ENCODE measurements at regions not wholly inside any gene's neighbourhood (a gene's known extent, or its start where the extent isn't known, plus 50 kb on each side); places are given as distances from the start of the nearest gene placed in this dataset.
A peak's percentile ranks its signal among the peaks of the same experiment; 100 is the strongest.

DNA sequence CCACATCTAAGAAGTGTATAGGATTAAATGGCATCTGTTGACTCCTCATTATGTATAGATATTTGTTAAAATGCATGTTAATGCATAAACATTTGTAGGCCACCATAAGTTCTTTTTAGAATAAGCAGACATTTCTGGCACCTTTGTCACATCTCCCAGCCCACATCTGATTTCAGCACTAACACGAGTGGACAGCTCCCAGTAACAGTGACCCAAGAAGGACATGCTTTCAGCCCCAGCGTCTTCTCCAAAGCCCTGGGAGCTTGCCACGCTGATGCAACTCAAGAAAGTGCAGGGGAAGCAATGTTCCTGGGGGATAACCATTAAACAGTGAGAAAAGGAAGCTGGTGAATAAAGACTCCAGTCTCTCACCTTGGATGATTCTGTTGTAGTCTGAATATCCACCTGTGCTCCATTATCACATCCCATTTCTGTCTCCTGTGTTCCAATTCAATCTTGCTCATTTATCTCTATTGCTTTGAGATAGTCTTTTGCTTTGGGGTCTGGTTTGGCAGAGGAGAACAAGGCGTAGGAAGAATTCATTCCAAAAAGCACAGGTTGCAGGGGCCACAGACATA lies 182.6 kb upstream of the THSD7B start:
- DNase-seq (ENCODE audit: low read depth in 4 of 4, low spot score in 3 of 4) = peak; percentile 22 to 49 (median 38)

- DNase-seq (ENCODE audit: low read depth in 4 of 4, low spot score in 3 of 4) = no peak
Measured at GRCh38 chr2:136572335-136572734, 193.0 kb upstream of the THSD7B start.

DNA sequence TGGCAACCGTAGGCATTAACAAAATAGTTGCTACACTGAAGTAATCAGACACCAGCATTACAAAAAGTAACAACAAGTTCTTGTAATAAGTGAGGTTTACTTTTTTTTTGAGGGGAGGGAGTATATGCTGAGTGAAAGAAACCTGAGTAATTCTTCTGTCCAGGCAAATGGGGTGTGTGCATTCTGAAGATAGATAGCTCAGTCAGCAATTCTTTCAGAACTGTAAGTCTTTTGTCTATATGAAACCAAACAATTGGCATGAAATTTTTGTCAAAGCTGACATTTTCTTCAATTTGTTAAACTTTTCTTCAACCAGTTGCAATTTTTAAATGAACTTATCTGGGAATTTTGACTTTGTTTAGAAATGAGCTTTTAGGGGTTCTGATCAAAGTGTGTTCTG lies 208.1 kb upstream of the THSD7B start:
- no peak for DNase-seq (ENCODE audit: low read depth in 4 of 4, low spot score in 3 of 4)

DNA sequence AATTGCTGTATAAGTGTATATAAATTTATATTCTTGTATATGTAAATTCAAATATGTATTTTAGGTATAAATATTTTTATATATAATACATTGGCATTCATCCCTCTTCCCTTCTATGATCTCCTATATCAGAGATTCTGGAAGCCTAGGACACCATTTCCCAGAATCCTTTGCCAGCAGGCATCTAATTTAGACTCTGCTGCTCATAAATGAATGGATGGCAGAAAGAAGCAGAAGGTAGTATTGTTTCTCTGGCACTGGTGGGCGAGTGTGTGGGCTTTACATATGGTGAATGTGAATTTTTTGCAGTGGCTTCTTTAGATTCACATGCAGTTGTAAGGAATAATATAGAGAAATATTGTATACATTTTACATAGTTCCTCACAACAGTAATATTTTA lies 215.2 kb upstream of the THSD7B start:
- DNase-seq (ENCODE audit: low read depth in 4 of 4, low spot score in 3 of 4) = no peak

GRCh38 chr2:136539355-136539754 lies 226.0 kb upstream of the THSD7B start:
- no peak for DNase-seq (ENCODE audit: low read depth in 4 of 4, low spot score in 3 of 4)

GRCh38 chr2:136538489-136538888 lies 226.9 kb upstream of the THSD7B start:
- no peak for DNase-seq (ENCODE audit: low read depth in 4 of 4, low spot score in 3 of 4)

DNA sequence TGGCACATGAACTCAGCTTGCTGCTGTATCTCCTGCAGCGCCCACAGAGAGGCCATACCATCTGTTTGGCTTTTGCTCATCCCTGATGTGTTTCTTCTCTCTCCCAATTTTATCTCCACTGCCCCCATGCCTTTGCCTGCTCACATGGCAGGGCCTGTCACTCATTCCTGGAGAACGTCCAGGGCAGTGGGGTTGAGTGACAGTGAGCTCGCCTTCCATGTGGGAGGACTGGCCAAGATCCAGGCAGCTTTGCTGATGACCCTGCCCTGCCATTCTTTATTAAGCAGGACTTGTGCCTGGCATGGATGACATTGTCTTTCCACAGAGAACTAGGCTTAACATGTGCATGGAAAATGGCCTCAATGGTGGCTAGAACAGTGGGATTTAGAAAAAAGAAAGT lies 230.5 kb upstream of the THSD7B start:
- DNase-seq (ENCODE audit: low read depth in 4 of 4, low spot score in 3 of 4) = no peak

- no peak for DNase-seq (ENCODE audit: low read depth in 4 of 4, low spot score in 3 of 4)
Measured at GRCh38 chr2:136532171-136532570, 233.2 kb upstream of the THSD7B start.

DNA sequence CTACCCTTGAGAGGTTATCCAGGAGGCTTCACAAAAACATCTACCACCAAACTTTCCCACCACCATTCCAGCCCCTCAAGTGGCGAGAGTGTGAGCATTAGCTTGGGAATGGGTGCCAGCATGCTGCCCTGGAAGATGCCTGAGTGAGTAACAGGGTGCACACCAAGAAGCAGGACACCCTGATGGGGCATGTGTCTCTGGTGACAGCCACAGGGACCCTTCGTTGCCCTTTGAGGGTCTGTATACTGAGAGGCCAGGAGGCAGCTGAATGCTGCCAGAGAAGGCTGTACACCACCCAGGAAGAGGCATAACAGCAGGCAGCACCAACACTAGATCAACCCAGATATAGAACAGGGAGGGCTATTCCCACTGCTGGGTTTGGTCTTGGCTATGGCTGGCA lies 233.6 kb upstream of the THSD7B start:
- DNase-seq (ENCODE audit: low read depth in 4 of 4, low spot score in 3 of 4) = no peak

DNA sequence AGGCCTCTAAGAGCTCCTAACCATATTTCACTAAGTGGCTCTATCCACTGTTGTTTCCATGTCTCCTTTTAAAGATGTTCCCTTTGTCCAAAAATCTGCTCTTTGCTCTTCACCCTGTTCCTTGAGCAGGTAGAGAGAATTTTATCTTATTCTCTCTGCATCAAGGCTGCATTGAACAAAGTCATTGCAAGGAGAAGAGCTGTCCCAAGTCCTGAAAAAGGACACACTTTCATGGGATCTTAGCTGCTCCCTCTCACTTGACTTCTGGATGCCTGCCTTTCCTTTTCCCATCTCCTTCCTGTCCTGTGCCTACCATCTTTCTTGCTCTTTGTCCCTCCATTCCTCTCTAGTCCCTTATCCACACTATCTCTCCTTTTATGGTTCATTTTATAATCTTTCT lies 235.2 kb upstream of the THSD7B start:
- DNase-seq (ENCODE audit: low read depth in 4 of 4, low spot score in 3 of 4) = no peak

DNA sequence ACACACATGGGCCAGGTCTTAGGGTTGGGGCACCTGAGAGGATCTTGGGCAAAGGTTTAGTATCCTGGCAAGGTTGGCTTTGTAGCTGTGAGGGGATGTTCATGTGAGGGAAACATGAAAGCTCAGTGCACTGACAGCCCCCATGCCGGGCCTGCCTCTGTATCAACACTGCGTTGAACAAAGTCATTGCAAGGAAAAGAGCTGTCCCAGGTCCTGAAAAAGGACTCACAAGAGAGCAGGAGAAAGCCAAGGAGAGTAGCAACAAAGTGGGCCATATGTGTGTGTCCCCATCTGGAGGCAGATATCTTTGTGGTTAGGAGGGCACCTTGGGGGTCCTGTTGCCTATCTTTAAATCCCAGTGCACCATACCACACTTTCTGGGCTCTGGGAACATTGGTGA lies 237.8 kb upstream of the THSD7B start:
- peak; percentile 20 to 60 (median 50) for DNase-seq (ENCODE audit: low read depth in 4 of 4, low spot score in 3 of 4)

GRCh38 chr2:136522724-136523123 lies 242.6 kb upstream of the THSD7B start:
- no peak for DNase-seq (ENCODE audit: low read depth in 4 of 4, low spot score in 3 of 4)

GRCh38 chr2:136517716-136518115 lies 247.6 kb upstream of the THSD7B start:
- DNase-seq (ENCODE audit: low read depth in 4 of 4, low spot score in 3 of 4) = no peak

GRCh38 chr2:136510244-136510643 lies 255.1 kb upstream of the THSD7B start:
- no peak for DNase-seq (ENCODE audit: low read depth in 4 of 4, low spot score in 3 of 4)

- DNase-seq (ENCODE audit: low read depth in 4 of 4, low spot score in 3 of 4) = no peak
Measured at GRCh38 chr2:136505462-136505861, 259.9 kb upstream of the THSD7B start.

DNA sequence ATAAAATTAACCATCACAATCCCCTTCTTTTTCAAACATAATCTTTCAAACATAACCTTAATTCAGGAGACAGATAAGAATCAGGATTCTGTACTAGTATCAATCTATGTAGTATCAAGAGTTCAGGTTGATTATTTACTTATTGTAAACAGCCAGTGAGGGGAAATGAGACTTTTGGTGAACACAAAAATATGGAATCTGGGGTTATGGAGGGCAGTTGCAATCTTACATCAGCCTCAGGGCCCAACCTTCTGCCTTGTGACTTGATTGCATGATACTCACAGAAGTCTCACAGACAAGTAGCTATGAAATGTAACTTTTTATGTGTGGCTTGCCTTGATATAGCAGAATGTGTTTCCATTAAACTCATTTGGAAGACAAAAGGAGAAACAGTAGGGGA lies 262.7 kb upstream of the THSD7B start:
- no peak for DNase-seq (ENCODE audit: low read depth in 4 of 4, low spot score in 3 of 4)

DNA sequence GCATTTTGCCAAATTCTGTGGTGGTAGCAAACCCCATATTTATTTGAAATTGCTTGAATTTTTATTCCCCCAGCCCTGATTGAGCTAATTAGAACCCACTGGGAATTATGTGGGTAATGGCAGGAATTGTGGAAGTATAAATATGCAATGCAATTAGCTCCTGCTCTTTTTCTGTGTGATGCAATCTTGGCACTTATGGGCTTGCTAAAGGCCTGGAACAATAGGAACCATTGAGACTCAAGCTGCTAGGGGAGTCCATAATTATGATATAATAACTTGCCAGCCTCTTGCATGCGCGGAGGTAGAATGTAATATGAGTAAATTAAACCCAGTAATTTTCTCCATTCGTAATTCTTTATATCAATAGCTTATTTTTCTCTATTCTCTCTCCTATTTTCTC lies 267.6 kb upstream of the THSD7B start:
- no peak for DNase-seq (ENCODE audit: low read depth in 4 of 4, low spot score in 3 of 4)

DNA sequence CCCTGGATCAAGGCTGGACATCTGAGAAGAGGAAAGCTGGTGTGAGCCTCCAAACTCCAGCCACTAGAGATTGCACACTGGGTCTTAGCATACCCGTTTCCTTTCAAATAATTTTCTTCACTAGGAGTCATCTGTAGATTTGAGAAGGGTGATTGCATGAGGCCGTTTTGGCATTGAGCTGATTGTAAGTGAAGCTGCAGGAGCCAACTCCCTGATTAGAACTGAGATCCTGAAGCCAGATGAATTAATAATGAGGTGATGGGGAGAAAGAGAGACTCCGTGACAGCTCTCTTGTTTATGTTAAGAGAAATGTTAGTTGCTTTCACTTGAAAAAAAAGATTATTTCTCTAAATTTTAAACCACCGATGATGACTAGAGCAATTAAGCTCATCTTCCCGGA lies 268.4 kb upstream of the THSD7B start:
- no peak for DNase-seq (ENCODE audit: low read depth in 4 of 4, low spot score in 3 of 4)

- no peak for DNase-seq (ENCODE audit: low read depth in 4 of 4, low spot score in 3 of 4)
Measured at GRCh38 chr2:136495636-136496035, 269.7 kb upstream of the THSD7B start.

- no peak for DNase-seq (ENCODE audit: low read depth in 4 of 4, low spot score in 3 of 4)
Measured at GRCh38 chr2:136492901-136493300, 272.4 kb upstream of the THSD7B start.

DNA sequence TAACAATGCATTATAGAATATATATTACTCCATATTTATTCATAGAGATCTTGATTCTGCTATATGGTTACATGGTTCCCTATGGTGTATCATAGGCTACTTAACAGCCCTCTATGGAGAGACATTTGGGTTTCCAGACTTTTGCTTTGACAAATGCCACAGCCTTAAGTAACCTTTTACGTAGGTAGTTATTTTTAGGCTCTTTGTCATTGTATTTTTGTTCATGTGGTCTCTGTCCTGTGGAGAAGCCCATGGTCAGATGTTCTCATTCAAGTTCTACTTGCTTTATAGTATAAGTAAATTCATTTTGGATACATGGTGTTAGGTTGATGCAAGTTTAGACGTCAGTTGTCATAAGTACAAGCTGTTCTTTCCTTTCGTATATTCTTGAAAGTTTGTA lies 275.2 kb upstream of the THSD7B start:
- DNase-seq (ENCODE audit: low read depth in 4 of 4, low spot score in 3 of 4) = no peak

- peak in 2 of 4 donors; percentile 12 for DNase-seq (ENCODE audit: low read depth in 4 of 4, low spot score in 3 of 4)
Measured at GRCh38 chr2:136487421-136487820, 277.9 kb upstream of the THSD7B start.

DNA sequence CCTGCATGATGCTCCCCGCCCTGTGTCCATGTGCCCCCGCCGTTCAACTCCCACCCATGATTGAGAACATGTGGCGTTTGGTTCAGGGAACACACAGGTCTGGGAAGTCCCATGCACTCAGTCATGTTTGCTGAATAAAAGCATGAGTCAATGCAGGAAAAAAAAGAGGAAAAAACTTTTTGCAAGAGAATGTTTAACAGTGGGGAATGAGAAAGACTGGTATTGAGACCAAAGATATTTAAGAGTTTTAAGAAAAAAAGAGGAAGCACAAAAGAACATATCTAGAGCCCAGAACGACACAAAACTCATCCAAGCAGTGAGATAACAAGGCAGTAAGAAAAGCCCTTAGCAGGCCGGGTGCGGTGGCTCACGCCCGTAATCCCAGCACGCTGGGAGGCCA lies 279.2 kb upstream of the THSD7B start:
- DNase-seq (ENCODE audit: low read depth in 4 of 4, low spot score in 3 of 4) = no peak
